GM10266 (cell line): ENCODE measurements at regions not wholly inside any gene's neighbourhood (a gene's known extent, or its start where the extent isn't known, plus 50 kb on each side); places are given as distances from the start of the nearest gene placed in this dataset.

ENCODE experiments used
- DNase-seq: peaks from one replicate; pipeline ENCODE4 v3.0.0; 2012; ENCODE audit errors: extremely low spot score
- CTCF ChIP-seq: IDR thresholded peaks from 2 replicates; pipeline ENCODE4 v1.5.1; 2012; ENCODE audit warnings: mild to moderate bottlenecking, low read depth; ENCODE audit not compliant: control insufficient read depth, insufficient read depth; ENCODE audit errors: missing control alignments

- no peak for DNase-seq
- TF ChIP-seq CTCF = no peak
These were observed 306.9 kb downstream of the BCL11B start for GRCh38 chr14:98965076-98965475.

- no peak for TF ChIP-seq CTCF
- DNase-seq = no peak
These were observed 306.0 kb downstream of the BCL11B start for GRCh38 chr14:98966016-98966415.

GRCh38 chr14:98966475-98967162, 305.4 kb downstream of the BCL11B start:
- TF ChIP-seq CTCF = no peak
- no peak for DNase-seq

- no peak for DNase-seq
- TF ChIP-seq CTCF = no peak
These were observed 297.9 kb downstream of the BCL11B start for GRCh38 chr14:98974113-98974512.

- no peak for DNase-seq
- no peak for TF ChIP-seq CTCF
These were observed 295.7 kb downstream of the BCL11B start for GRCh38 chr14:98976271-98976670.

GRCh38 chr14:98977451-98977850, 294.5 kb downstream of the BCL11B start:
- DNase-seq = no peak

More at GRCh38 chr14:98977451-98977850, 294.5 kb downstream of the BCL11B start:
- no peak for TF ChIP-seq CTCF
